ENCODE measurements at regions not wholly inside any gene's neighbourhood (a gene's known extent, or its start where the extent isn't known, plus 50 kb on each side); places are given as distances from the start of the nearest gene placed in this dataset.

- Histone ChIP-seq H3K9me3 (peaks cover 0 to 41% (median 37%) of the 10 kb centered on the region in 8 donors), H3K27ac (no peak overlapping the region), H3K4me3 (no peak overlapping the region), H3K36me3 (no peaks in the 10 kb centered on the region), H3K4me1 (no peaks in the 10 kb centered on the region), H3K27me3 (replicated peaks in 1 of 7) (no peaks in the 10 kb centered on the region)
- no peak for TF ChIP-seq CTCF (IDR thresholded peaks at IDR 0.05 in 8 of 11, conservative IDR thresholded peaks at IDR 0.05 in 3 of 11)
- no peak for TF ChIP-seq POLR2AphosphoS5 (IDR thresholded peaks at IDR 0.05)
- TF ChIP-seq POLR2A (IDR thresholded peaks at IDR 0.05): no peak
- intact Hi-C loops (cut with DNase I; ENCODE audit: low total_unique reads): no loop called here
- 87 to 100% (median 90%) methylated on average over 1 of the region's 1 CpG for WGBS, 5 donors
- DNase-seq: no peak
Measured at GRCh38 chr14:44372807-44373489, 134.1 kb downstream of the FSCB start.

DNA sequence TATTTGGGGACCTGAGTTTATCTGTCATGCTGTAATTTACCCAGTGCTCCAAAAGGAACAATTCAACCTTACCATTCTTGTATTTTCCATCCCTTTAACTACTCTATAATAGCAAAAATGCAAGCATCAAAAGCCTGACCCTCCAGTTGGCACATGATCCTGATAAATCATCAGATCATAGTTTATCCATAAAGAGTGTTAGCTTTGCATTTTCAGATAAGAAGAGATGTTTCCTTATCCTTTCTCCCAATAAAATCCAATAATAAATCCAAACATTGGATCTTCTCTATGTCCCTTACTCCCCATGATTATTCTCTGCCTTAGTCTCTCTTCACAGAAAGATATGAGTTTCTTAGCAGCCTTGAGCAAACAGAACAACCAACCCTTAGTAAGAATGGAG lies 134.9 kb downstream of the FSCB start:
- TF ChIP-seq POLR2A (IDR thresholded peaks at IDR 0.05) (no peak), POLR2AphosphoS5 (IDR thresholded peaks at IDR 0.05) (no peak), CTCF (IDR thresholded peaks at IDR 0.05 in 8 of 11, conservative IDR thresholded peaks at IDR 0.05 in 3 of 11) (no peak)
- no peaks in the 10 kb centered on the region for H3K36me3 ChIP-seq

GRCh38 chr14:44370727-44371126 lies 136.4 kb downstream of the FSCB start:
- no peak for DNase-seq
- Histone ChIP-seq H3K27me3 (replicated peaks in 1 of 7) (no peaks in the 10 kb centered on the region), H3K36me3 (no peaks in the 10 kb centered on the region), H3K9me3 (peaks cover 0 to 19% (median 16%) of the 10 kb centered on the region in 8 donors), H3K27ac (no peak overlapping the region), H3K4me3 (no peak overlapping the region), H3K4me1 (no peaks in the 10 kb centered on the region)
- TF ChIP-seq CTCF (IDR thresholded peaks at IDR 0.05 in 8 of 11, conservative IDR thresholded peaks at IDR 0.05 in 3 of 11) (no peak), POLR2AphosphoS5 (IDR thresholded peaks at IDR 0.05) (no peak), POLR2A (IDR thresholded peaks at IDR 0.05) (no peak)
- intact Hi-C loops (cut with DNase I; ENCODE audit: low total_unique reads): no loop called here
- 54 to 80% (median 64%) methylated on average over 1 of the region's 1 CpG for WGBS, 5 donors

More for the DNA sequence above, 134.9 kb downstream of the FSCB start:
- Histone ChIP-seq H3K4me1 (no peaks in the 10 kb centered on the region), H3K9me3 (peaks cover 0 to 34% (median 31%) of the 10 kb centered on the region in 8 donors), H3K27me3 (replicated peaks in 1 of 7) (no peaks in the 10 kb centered on the region), H3K4me3 (no peak overlapping the region), H3K27ac (no peak overlapping the region)
- intact Hi-C loops (cut with DNase I; ENCODE audit: low total_unique reads): no loop called here
- DNase-seq: no peak

GRCh38 chr14:44369401-44370123 lies 137.5 kb downstream of the FSCB start:
- Histone ChIP-seq H3K4me3 (no peak overlapping the region), H3K9me3 (peaks cover 0 to 7% (median 6%) of the 10 kb centered on the region in 8 donors), H3K27me3 (replicated peaks in 1 of 7) (no peaks in the 10 kb centered on the region), H3K27ac (no peak overlapping the region), H3K4me1 (no peaks in the 10 kb centered on the region), H3K36me3 (no peaks in the 10 kb centered on the region)
- TF ChIP-seq POLR2AphosphoS5 (IDR thresholded peaks at IDR 0.05) (no peak), CTCF (IDR thresholded peaks at IDR 0.05 in 8 of 11, conservative IDR thresholded peaks at IDR 0.05 in 3 of 11) (no peak), POLR2A (IDR thresholded peaks at IDR 0.05) (no peak)
- no peak for DNase-seq
- intact Hi-C loops (cut with DNase I; ENCODE audit: low total_unique reads): no loop called here

Measured in spleen (tissue), 11 donors.